Activated naive CD8-positive, alpha-beta T cell treated with anti-CD3 and anti-CD28 coated beads for 36 hours (primary cell): ENCODE measurements at regions not wholly inside any gene's neighbourhood (a gene's known extent, or its start where the extent isn't known, plus 50 kb on each side); places are given as distances from the start of the nearest gene placed in this dataset.
"Not testable (repeated sequence)": the region's sequence is repeated elsewhere in the genome, so short reads cannot be mapped to it uniquely, and the experiment has no call there.

Source experiments
- DNase-seq: peaks from one replicate; pipeline ENCODE4 v3.0.0; 2021
- H3K27ac Mint-ChIP-seq: one replicate; pipeline ENCODE4 v1.8.0; 2022; ENCODE audit warnings: mild to moderate bottlenecking, moderate library complexity, mixed read lengths
- H3K27me3 Mint-ChIP-seq: one replicate; pipeline ENCODE4 v1.8.0; 2022; ENCODE audit warnings: mild to moderate bottlenecking, mixed read lengths
- H3K36me3 Mint-ChIP-seq: one replicate; pipeline ENCODE4 v1.8.0; 2021; ENCODE audit warnings: mild to moderate bottlenecking, mixed read lengths
- H3K4me1 Mint-ChIP-seq: one replicate; pipeline ENCODE4 v1.8.0; 2021; ENCODE audit warnings: mixed read lengths
- H3K4me3 Mint-ChIP-seq: one replicate; pipeline ENCODE4 v1.8.0; 2022; ENCODE audit warnings: mild to moderate bottlenecking, moderate library complexity, mixed read lengths
- H3K9me3 Mint-ChIP-seq: one replicate; pipeline ENCODE4 v1.8.0; 2022; ENCODE audit warnings: mixed read lengths

DNA sequence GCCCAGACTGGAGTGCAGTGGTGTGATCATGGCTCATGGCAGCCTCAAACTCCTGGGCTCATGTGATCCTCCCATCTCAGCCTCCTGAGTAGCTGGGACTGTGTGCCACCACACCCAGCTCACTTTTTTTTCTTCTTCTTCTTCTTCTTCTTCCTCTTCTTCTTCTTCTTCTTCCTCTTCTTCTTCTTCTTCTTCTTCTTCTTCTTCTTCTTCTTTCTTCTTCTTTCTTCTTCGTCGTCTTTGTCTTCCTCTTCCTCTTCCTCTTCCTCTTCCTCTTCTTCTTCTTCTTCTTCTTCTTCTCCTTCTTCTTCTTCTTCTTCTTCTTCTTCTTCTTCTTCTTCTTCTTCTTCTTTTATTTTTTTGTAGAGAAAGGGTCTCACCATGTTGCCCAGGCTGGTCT lies 78.8 kb upstream of the RPH3A start:
- H3K27ac Mint-ChIP-seq, H3K36me3 Mint-ChIP-seq, H3K4me1 Mint-ChIP-seq, DNase-seq, H3K9me3 Mint-ChIP-seq, H3K4me3 Mint-ChIP-seq: not testable (repeated sequence)
- peaks cover 16% of the 10 kb centered on the region for H3K27me3 Mint-ChIP-seq

GRCh38 chr12:112713471-112713870 lies 78.1 kb upstream of the RPH3A start:
- no peaks in the 10 kb centered on the region for H3K4me1 Mint-ChIP-seq
- H3K27ac Mint-ChIP-seq = no peak overlapping the region
- H3K4me3 Mint-ChIP-seq = no peak overlapping the region
- H3K9me3 Mint-ChIP-seq = no peaks in the 10 kb centered on the region
- H3K36me3 Mint-ChIP-seq = no peaks in the 10 kb centered on the region
- H3K27me3 Mint-ChIP-seq = peaks cover 11% of the 10 kb centered on the region
- DNase-seq = no peak

DNA sequence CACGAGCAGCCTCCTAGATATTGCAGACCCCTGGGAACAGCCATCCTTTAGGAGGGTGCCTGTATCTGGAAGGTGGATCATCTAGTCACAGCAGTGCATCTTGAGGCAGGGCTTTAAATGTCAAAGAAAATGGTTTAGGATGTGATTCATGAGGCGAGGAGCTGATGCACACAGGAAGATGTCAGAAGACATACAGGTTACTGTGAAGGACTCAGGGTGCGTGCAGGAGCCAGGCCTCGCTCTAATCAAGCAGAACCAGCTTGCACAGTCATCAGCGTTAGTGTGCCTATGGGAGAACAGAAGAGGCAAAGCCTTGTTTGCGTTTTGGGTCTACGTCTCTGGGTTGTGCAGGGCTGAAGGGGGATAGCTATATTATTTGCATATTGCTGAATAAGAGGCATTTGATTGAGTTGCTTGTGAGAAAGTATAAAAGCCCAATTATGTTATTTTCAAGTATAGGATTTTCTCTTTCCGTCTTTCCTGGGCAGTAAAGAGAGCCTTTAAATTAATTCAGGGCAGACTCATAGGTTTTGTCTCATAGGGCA lies 77.3 kb upstream of the RPH3A start:
- no peak overlapping the region for H3K4me3 Mint-ChIP-seq
- H3K4me1 Mint-ChIP-seq = no peaks in the 10 kb centered on the region
- H3K27me3 Mint-ChIP-seq = peaks cover 11% of the 10 kb centered on the region
- no peaks in the 10 kb centered on the region for H3K9me3 Mint-ChIP-seq
- H3K36me3 Mint-ChIP-seq = no peaks in the 10 kb centered on the region
- no peak for DNase-seq
- no peak overlapping the region for H3K27ac Mint-ChIP-seq

- DNase-seq = no peak
- Mint-ChIP-seq H3K36me3 (no peaks in the 10 kb centered on the region), H3K4me3 (no peak overlapping the region), H3K4me1 (no peaks in the 10 kb centered on the region), H3K27me3 (peaks cover 12% of the 10 kb centered on the region), H3K27ac (no peak overlapping the region), H3K9me3 (no peaks in the 10 kb centered on the region)
These were observed 75.2 kb upstream of the RPH3A start for GRCh38 chr12:112716099-112717093.

DNA sequence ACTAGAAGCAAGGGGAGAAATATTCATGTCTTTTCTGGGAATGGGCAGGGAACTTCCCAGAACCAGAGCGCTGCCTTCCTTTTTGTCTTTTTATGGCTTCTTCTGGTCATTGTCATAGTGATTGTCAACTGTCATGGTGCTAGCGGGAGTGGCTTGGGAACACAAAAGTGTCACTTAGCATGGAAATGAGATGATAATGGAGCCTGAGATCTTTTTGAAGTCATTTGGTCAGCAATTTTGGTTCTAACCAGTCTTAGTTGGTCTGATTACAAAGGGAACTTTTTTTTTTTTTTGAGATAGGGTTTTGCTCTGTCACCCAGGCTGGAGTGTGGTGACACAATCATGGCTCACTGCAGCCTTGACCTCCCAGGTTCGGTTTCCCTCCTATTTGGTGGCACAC lies 62.7 kb upstream of the RPH3A start:
- Mint-ChIP-seq H3K27ac (no peak overlapping the region), H3K4me1 (no peaks in the 10 kb centered on the region), H3K27me3 (peaks cover 12% of the 10 kb centered on the region), H3K36me3 (no peaks in the 10 kb centered on the region), H3K9me3 (no peaks in the 10 kb centered on the region), H3K4me3 (no peak overlapping the region)
- DNase-seq = no peak

DNA sequence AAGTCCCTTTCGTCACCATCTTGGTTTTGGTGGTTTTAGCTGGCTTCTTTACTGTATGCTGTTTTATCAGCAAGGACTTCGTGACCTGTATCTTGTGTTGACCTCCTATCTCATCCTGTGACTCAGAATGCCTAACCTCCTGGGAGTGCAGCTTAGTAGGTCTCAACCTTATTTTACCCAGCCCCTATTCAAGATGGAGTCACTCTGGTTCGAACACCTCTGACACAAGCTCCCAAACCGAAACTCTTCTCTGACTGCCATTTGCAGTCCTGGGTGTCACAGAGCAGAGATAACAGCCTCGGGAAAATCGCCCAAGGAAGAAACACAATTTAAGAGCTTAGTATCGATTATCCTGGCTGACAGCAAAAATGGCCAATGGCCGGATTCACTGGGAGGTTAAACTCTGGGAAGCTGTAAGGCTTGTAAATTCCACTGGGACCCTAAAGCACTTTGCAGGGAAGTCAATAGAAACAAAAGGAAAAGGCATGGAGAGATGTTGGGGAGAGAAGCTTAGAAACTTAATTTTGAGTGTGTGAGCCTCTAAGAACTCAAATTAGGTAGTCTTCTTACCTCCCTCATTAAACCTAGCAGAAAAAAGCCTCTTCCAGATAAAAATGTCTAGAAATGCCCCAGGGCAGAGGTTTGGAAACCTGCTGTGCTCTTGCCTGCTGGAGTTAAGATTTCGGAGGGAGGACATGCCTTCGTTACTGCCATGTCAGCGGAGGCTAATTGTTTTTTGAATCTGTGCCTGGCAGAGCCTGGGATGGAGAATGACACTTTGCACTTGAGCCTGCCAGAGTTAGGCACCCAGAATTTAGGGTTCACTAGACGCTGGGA lies 56.5 kb upstream of the RPH3A start:
- Mint-ChIP-seq H3K4me1 (no peaks in the 10 kb centered on the region), H3K9me3 (no peaks in the 10 kb centered on the region), H3K27ac (no peak overlapping the region), H3K36me3 (no peaks in the 10 kb centered on the region), H3K27me3 (peaks cover 17% of the 10 kb centered on the region), H3K4me3 (no peak overlapping the region)
- DNase-seq = no peak

GRCh38 chr12:112738531-112738930 lies 53.0 kb upstream of the RPH3A start:
- no peaks in the 10 kb centered on the region for H3K36me3 Mint-ChIP-seq
- no peak overlapping the region for H3K27ac Mint-ChIP-seq
- no peak overlapping the region for H3K4me3 Mint-ChIP-seq
- H3K4me1 Mint-ChIP-seq = no peaks in the 10 kb centered on the region
- H3K27me3 Mint-ChIP-seq = peaks cover 25% of the 10 kb centered on the region
- no peak for DNase-seq
- no peaks in the 10 kb centered on the region for H3K9me3 Mint-ChIP-seq

DNA sequence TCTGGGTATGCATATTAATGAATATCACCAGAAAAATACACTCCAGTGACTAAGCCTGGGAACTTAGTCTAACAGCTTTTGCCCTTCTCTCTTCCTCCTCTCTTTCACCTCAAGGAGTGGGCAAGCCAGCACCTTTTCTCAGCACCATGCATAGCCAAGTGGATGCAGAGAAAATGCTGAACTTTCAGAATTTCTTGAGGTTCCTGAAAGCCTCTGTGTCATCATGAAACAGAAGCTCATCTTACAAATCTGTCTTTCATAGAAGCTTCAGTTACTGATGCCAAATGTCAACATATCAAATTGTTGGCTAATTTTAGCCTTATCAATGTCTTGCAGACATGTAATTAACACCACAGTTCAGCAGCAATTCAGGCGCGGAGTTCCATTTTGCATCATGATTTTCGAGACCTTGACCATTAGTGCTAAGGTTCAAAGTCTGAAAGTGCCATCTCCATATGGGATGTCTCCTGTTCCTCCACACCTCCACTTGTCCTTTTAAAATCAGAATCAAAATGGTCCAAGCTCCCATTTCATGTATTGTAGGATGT lies 51.1 kb upstream of the RPH3A start:
- Mint-ChIP-seq H3K27me3 (peaks cover 24% of the 10 kb centered on the region), H3K27ac (no peak overlapping the region), H3K4me1 (no peaks in the 10 kb centered on the region), H3K9me3 (no peaks in the 10 kb centered on the region), H3K4me3 (no peak overlapping the region), H3K36me3 (no peaks in the 10 kb centered on the region)
- no peak for DNase-seq

DNA sequence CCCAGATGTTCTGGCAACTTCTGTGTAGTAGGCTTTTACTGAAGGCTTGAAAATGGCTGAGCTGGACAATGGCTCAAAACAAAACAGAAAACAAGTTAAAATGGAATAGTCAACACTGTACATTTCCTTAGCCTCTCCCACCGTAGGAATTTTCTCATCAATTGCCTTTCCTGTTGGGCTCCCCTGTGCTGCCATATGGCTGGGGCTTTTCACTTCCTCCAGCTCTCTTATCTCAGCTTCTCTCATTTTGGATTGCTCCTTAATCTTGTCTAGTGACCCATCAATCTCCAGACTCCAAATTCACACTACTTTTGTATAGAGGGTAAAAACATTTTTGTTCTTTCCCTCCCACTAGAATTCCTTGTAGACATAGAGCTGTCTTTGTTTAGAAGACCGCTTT lies 50.4 kb upstream of the RPH3A start:
- no peak overlapping the region for H3K27ac Mint-ChIP-seq
- H3K36me3 Mint-ChIP-seq = no peaks in the 10 kb centered on the region
- DNase-seq = no peak
- H3K27me3 Mint-ChIP-seq = peaks cover 18% of the 10 kb centered on the region
- H3K9me3 Mint-ChIP-seq = no peaks in the 10 kb centered on the region
- H3K4me3 Mint-ChIP-seq = no peak overlapping the region
- no peaks in the 10 kb centered on the region for H3K4me1 Mint-ChIP-seq
